ENCODE measurements at regions not wholly inside any gene's neighbourhood (a gene's known extent, or its start where the extent isn't known, plus 50 kb on each side); places are given as distances from the start of the nearest gene placed in this dataset.
A peak's percentile ranks its signal among the peaks of the same experiment; 100 is the strongest.

DNA sequence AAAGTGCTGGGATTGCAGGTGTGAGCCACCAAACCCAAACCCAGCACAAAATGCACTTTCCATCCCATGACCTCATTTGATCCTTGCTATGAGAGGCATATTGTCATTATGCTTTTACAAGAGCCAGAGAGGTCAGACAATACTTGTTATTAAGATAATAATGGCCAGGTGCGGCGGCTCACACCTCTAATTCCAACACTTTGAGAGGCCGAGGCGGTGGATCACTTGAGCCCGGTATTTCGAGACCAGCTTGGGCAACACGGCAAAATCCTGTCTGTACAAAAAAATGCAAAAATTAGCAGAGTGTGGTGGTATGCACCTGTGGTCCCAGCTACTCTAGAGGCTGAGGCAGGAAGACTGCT, 55.9 kb upstream of the IL17B start:
- Mint-ChIP-seq H3K4me1 (peaks cover 33% of the 10 kb centered on the region), H3K4me3 (no peak overlapping the region), H3K9me3 (no peaks in the 10 kb centered on the region), H3K27me3 (ENCODE audit: low read depth) (no peaks in the 10 kb centered on the region), H3K36me3 (no peaks in the 10 kb centered on the region), H3K27ac (no peak overlapping the region)
- no peak for TF ChIP-seq RORB (CRISPR knock-in tag; IDR thresholded peaks at IDR 0.05)
- TF ChIP-seq ZNF671 (CRISPR knock-in tag; IDR thresholded peaks at IDR 0.05), result no peak
- TF ChIP-seq GABPB1 (CRISPR knock-in tag; IDR thresholded peaks at IDR 0.05), result no peak
- TF ChIP-seq MAX (CRISPR knock-in tag; IDR thresholded peaks at IDR 0.05), result no peak
- TF ChIP-seq MXD4 (CRISPR knock-in tag; IDR thresholded peaks at IDR 0.05; ENCODE audit: borderline replicate concordance), result no peak
- TF ChIP-seq HMGA2 (CRISPR knock-in tag; IDR thresholded peaks at IDR 0.05), result no peak
- TF ChIP-seq CREB1 (CRISPR knock-in tag; IDR thresholded peaks at IDR 0.05), result no peak
- TF ChIP-seq, protein P1, sequence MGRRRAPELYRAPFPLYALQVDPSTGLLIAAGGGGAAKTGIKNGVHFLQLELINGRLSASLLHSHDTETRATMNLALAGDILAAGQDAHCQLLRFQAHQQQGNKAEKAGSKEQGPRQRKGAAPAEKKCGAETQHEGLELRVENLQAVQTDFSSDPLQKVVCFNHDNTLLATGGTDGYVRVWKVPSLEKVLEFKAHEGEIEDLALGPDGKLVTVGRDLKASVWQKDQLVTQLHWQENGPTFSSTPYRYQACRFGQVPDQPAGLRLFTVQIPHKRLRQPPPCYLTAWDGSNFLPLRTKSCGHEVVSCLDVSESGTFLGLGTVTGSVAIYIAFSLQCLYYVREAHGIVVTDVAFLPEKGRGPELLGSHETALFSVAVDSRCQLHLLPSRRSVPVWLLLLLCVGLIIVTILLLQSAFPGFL (CRISPR knock-in tag; IDR thresholded peaks at IDR 0.05; ENCODE audit: borderline replicate concordance), result no peak
- TF ChIP-seq TP53 (CRISPR knock-in tag; IDR thresholded peaks at IDR 0.05), result no peak
- CTCF ChIA-PET, result interaction anchor here (0.6 to 7.2 kb wide), 40 partner anchors 8 to 184 kb away, joined by 3 to 146 read pairs (median 7); partner anchors contain the start of genes ARHGEF37, CSNK1A1, GRPEL2 and IL17B
- no peak for ATAC-seq
- DNase-seq (ENCODE audit: low spot score), result no peak
- POLR2A ChIA-PET, result no interaction called here

DNA sequence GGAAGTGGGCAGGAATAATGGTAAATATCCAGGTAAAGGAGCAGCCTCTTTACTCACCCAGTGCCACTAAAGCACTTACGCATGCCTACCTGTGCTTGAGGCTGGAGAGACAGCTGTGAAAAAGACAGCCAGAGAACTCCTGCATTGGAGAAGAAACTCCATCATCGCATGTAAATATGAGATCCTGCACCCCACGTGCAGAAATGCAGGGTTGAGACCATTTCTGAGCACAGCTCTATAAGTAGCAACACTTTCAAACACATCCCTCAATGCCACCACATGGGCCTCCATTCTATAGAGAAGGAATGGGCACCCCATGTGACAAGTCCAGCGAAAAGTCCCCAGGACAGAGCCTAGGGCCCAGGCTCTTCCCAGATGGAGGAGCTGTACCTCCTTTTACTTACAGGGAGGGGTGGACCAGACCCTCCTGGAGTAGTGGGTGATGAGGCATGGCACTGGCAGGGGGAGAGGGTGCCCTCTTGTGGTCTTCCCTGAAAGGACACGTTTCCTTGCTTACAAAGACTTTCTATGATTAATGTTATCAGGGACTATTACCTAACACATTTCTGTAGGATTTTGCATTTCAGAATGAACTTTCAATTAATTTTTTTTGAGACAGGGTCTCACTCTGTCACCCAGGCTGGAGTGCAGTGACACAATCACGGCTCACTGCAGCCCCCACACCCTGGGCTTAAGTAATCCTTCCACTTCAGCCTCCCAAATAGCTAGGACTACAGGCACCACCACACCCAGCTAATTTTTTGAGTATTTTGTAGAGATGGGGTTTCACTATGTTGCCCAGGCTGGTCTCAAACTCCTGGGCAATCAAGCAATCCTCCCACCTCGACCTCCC, 55.3 kb upstream of the IL17B start:
- POLR2A ChIA-PET, result no interaction called here
- peak; percentile 82 for DNase-seq (ENCODE audit: low spot score)
- Mint-ChIP-seq H3K4me3 (no peak overlapping the region), H3K27ac (no peak overlapping the region), H3K36me3 (no peaks in the 10 kb centered on the region), H3K27me3 (ENCODE audit: low read depth) (no peaks in the 10 kb centered on the region), H3K9me3 (no peaks in the 10 kb centered on the region), H3K4me1 (peaks cover 30% of the 10 kb centered on the region)
- CTCF ChIA-PET, result interaction anchor here (0.6 to 7.2 kb wide), 47 partner anchors 9 to 184 kb away, joined by 3 to 146 read pairs (median 7); partner anchors contain the start of genes ARHGEF37, CSNK1A1, GRPEL2 and IL17B
- peak; percentile 67 for TF ChIP-seq CTCF (IDR thresholded peaks at IDR 0.05)
- TF ChIP-seq ZNF317 (CRISPR knock-in tag; IDR thresholded peaks at IDR 0.05; ENCODE audit: borderline replicate concordance, low read depth), result no peak
- ATAC-seq, result peak; percentile 84

GRCh38 chr5:149433524-149434131, 54.5 kb upstream of the IL17B start:
- TF ChIP-seq, protein P2, sequence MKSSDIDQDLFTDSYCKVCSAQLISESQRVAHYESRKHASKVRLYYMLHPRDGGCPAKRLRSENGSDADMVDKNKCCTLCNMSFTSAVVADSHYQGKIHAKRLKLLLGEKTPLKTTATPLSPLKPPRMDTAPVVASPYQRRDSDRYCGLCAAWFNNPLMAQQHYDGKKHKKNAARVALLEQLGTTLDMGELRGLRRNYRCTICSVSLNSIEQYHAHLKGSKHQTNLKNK (CRISPR knock-in tag; IDR thresholded peaks at IDR 0.05), result no peak
- TF ChIP-seq NR1H2 (CRISPR knock-in tag; IDR thresholded peaks at IDR 0.05), result no peak
- no peak for TF ChIP-seq TCF7 (CRISPR knock-in tag; IDR thresholded peaks at IDR 0.05; ENCODE audit: low read depth)
- no peak for TF ChIP-seq ZNF671 (CRISPR knock-in tag; IDR thresholded peaks at IDR 0.05)
- TF ChIP-seq KAT7 (CRISPR knock-in tag; IDR thresholded peaks at IDR 0.05; ENCODE audit: borderline replicate concordance), result no peak
- TF ChIP-seq, protein P3, sequence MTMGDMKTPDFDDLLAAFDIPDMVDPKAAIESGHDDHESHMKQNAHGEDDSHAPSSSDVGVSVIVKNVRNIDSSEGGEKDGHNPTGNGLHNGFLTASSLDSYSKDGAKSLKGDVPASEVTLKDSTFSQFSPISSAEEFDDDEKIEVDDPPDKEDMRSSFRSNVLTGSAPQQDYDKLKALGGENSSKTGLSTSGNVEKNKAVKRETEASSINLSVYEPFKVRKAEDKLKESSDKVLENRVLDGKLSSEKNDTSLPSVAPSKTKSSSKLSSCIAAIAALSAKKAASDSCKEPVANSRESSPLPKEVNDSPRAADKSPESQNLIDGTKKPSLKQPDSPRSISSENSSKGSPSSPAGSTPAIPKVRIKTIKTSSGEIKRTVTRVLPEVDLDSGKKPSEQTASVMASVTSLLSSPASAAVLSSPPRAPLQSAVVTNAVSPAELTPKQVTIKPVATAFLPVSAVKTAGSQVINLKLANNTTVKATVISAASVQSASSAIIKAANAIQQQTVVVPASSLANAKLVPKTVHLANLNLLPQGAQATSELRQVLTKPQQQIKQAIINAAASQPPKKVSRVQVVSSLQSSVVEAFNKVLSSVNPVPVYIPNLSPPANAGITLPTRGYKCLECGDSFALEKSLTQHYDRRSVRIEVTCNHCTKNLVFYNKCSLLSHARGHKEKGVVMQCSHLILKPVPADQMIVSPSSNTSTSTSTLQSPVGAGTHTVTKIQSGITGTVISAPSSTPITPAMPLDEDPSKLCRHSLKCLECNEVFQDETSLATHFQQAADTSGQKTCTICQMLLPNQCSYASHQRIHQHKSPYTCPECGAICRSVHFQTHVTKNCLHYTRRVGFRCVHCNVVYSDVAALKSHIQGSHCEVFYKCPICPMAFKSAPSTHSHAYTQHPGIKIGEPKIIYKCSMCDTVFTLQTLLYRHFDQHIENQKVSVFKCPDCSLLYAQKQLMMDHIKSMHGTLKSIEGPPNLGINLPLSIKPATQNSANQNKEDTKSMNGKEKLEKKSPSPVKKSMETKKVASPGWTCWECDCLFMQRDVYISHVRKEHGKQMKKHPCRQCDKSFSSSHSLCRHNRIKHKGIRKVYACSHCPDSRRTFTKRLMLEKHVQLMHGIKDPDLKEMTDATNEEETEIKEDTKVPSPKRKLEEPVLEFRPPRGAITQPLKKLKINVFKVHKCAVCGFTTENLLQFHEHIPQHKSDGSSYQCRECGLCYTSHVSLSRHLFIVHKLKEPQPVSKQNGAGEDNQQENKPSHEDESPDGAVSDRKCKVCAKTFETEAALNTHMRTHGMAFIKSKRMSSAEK (CRISPR knock-in tag; IDR thresholded peaks at IDR 0.05; ENCODE audit: borderline replicate concordance), result no peak
- TF ChIP-seq HMGXB4 (CRISPR knock-in tag; IDR thresholded peaks at IDR 0.05), result no peak
- Mint-ChIP-seq H3K9me3 (no peaks in the 10 kb centered on the region), H3K27me3 (ENCODE audit: low read depth) (no peaks in the 10 kb centered on the region), H3K4me3 (no peak overlapping the region), H3K4me1 (peaks cover 30% of the 10 kb centered on the region), H3K36me3 (no peaks in the 10 kb centered on the region), H3K27ac (no peak overlapping the region)
- ChIA-PET CTCF (interaction anchor here (0.7 to 7.2 kb wide), 42 partner anchors 9 to 185 kb away, joined by 3 to 146 read pairs (median 7); partner anchors contain the start of genes CSNK1A1, GRPEL2, IL17B and PCYOX1L), POLR2A (no interaction called here)
- ATAC-seq (no peak), DNase-seq (ENCODE audit: low spot score) (no peak)

Measured in WTC11 (cell line).